Mammary epithelial cell (primary cell): ENCODE measurements at regions not wholly inside any gene's neighbourhood (a gene's known extent, or its start where the extent isn't known, plus 50 kb on each side); places are given as distances from the start of the nearest gene placed in this dataset.

Experiments used
- CTCF ChIP-seq, 2 donors: IDR thresholded peaks in 1 of 2; conservative IDR thresholded peaks in 1 of 2; 2 replicates each; pipeline ENCODE4 v1.5.1; 2011 to 2012; ENCODE audit warnings: inconsistent platforms in 2 of 2, low read length in 2 of 2, mild to moderate bottlenecking in 2 of 2, control low read depth in 1 of 2, low read depth in 1 of 2; ENCODE audit not compliant: insufficient read depth in 1 of 2; ENCODE audit errors: extremely low read depth in 1 of 2
- EZH2 ChIP-seq: IDR thresholded peaks from 2 replicates; pipeline ENCODE4 v1.6.1; 2012; ENCODE audit warnings: low read length, inconsistent platforms, borderline replicate concordance

- TF ChIP-seq CTCF (conservative IDR thresholded peaks at IDR 0.05 in 1 of 2, IDR thresholded peaks at IDR 0.05 in 1 of 2; ENCODE audit: extremely low read depth in 1 of 2, insufficient read depth in 1 of 2, low read depth in 1 of 2, low read length in 2 of 2) = no peak
- TF ChIP-seq EZH2 = no peak
These were observed 95.9 kb upstream of the MVB12B start for GRCh38 chr9:126230692-126231091.
